Body of pancreas (tissue), 4 donors: ENCODE measurements at regions not wholly inside any gene's neighbourhood (a gene's known extent, or its start where the extent isn't known, plus 50 kb on each side); places are given as distances from the start of the nearest gene placed in this dataset.

Source experiments
- ATAC-seq: fragments of 150-250 bp; one replicate; pipeline ENCODE4 v1.9.1; 2016
- DNase-seq, 4 donors: peaks; one replicate each; pipeline ENCODE4 v3.0.0-alpha.2; 2019
- H3K27ac ChIP-seq, 4 donors: fragments of 200-600 bp; sonication (generic); 1 replicate in 3 of 4; 2 replicates in 1 of 4; pipeline versions ENCODE4 v1.5.1 to v1.6.1; 2016 to 2019; ENCODE audit warnings: mild to moderate bottlenecking in 1 of 4, mixed read lengths in 1 of 4, moderate library complexity in 1 of 4
- H3K27me3 ChIP-seq, 2 donors: fragments of 200-600 bp; sonication (generic); one replicate each; pipeline ENCODE4 v1.6.0; 2016; ENCODE audit warnings: mild to moderate bottlenecking in 1 of 2
- H3K36me3 ChIP-seq, 2 donors: fragments of 200-600 bp; sonication (generic); replicated peaks in 1 of 2; 2 replicates each; pipeline ENCODE4 v1.5.1; 2016; ENCODE audit warnings: low read depth in 2 of 2; ENCODE audit not compliant: insufficient read depth in 1 of 2
- H3K4me1 ChIP-seq: fragments of 200-600 bp; sonication (generic); one replicate; pipeline ENCODE4 v1.6.0; 2016
- H3K4me3 ChIP-seq, 2 donors: fragments of 200-600 bp; sonication (generic); 1 replicate in 1 of 2; 2 replicates in 1 of 2; pipeline ENCODE4 v1.5.1; 2016 to 2019
- H3K9me3 ChIP-seq, 3 donors: fragments of 200-600 bp; sonication (generic); 1 replicate in 2 of 3; 2 replicates in 1 of 3; pipeline ENCODE4 v1.5.1; 2016
- CTCF ChIP-seq, 7 experiments: fragments of 450-650 bp in 4 of 7; fragments of 200-600 bp in 3 of 7; sonication (generic) in 3 of 7; IDR thresholded peaks; one replicate each; pipeline ENCODE4 v1.5.1; 2016 to 2019; ENCODE audit warnings: antibody characterized with exemption in 7 of 7
- POLR2A ChIP-seq, 3 donors: fragments of 450-650 bp; IDR thresholded peaks; one replicate each; pipeline ENCODE4 v1.6.1; 2016; ENCODE audit warnings: antibody characterized with exemption in 3 of 3, mild to moderate bottlenecking in 2 of 3
- WGBS, 2 donors: methylation state at CpG; one replicate each; pipeline ENCODE4 v1.1.5; 2017; 5-methylcytosine and 5-hydroxymethylcytosine counted together
- intact Hi-C: fragments of 100-400 bp; cut with DNase I; formaldehyde crosslinking; loops from one replicate; pipeline ENCODE4 v1.15.1; 2023

GRCh38 chr19:34590228-34590627, 86.7 kb downstream of the SCGB2B2 start:
- ATAC-seq (no peak), DNase-seq (no peak)
- Histone ChIP-seq H3K4me3 (no peak overlapping the region), H3K27me3 (no peaks in the 10 kb centered on the region), H3K9me3 (no peaks in the 10 kb centered on the region), H3K4me1 (peaks cover 32% of the 10 kb centered on the region), H3K27ac (peak overlapping the region in 1 of 4 donors; percentile 52), H3K36me3 (no peaks in the 10 kb centered on the region)
- intact Hi-C loops, result no loop called here
- WGBS, 2 donors, result 77 to 83% methylated on average over 3 of the region's 3 CpGs
- TF ChIP-seq POLR2A (IDR thresholded peaks at IDR 0.05) (no peak), CTCF (IDR thresholded peaks at IDR 0.05) (no peak)

DNA sequence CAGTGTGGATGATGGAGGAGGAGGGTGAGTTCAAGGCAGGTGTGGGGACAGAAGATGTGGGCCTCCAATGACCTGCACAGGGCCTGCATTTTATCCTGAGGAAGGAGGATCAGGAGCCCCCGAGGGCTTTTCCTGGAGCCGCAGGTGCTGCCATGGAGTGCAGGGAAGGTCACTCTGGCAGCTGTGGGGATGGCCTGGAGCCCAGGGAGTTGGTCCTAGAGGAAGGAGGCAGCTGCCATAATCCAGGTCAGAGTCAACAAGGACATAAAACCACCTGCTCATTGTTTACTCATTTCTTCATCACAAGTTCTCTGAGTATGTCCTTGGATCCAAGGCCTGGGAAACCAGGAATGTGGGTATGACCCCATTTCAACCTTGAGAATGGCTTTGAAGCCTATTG, 87.2 kb downstream of the SCGB2B2 start:
- ATAC-seq (peak; percentile 82), DNase-seq (peak; percentile 58 to 93 (median 82))
- Histone ChIP-seq H3K9me3 (no peaks in the 10 kb centered on the region), H3K27me3 (no peaks in the 10 kb centered on the region), H3K4me3 (no peak overlapping the region), H3K36me3 (no peaks in the 10 kb centered on the region), H3K27ac (peak overlapping the region in 2 of 4 donors; percentile 35 to 52), H3K4me1 (peaks cover 27% of the 10 kb centered on the region)
- intact Hi-C loops, result no loop called here
- WGBS, 2 donors, result 17 to 29% methylated on average over 2 of the region's 2 CpGs
- TF ChIP-seq CTCF (IDR thresholded peaks at IDR 0.05) (no peak), POLR2A (IDR thresholded peaks at IDR 0.05) (no peak)

- peak overlapping the region in 1 of 4 donors; percentile 52 for H3K27ac ChIP-seq
- no peak for DNase-seq
- peak; percentile 21 for ATAC-seq
- H3K36me3 ChIP-seq, result no peaks in the 10 kb centered on the region
- TF ChIP-seq POLR2A (IDR thresholded peaks at IDR 0.05), result no peak
- no peak for TF ChIP-seq CTCF (IDR thresholded peaks at IDR 0.05)
- H3K9me3 ChIP-seq, result no peaks in the 10 kb centered on the region
- H3K27me3 ChIP-seq, result no peaks in the 10 kb centered on the region
- WGBS, 2 donors, result 38 to 58% methylated on average over 2 of the region's 2 CpGs
- peaks cover 20% of the 10 kb centered on the region for H3K4me1 ChIP-seq
- intact Hi-C loops, result no loop called here
- no peak overlapping the region for H3K4me3 ChIP-seq
These were observed 88.1 kb downstream of the SCGB2B2 start for GRCh38 chr19:34588846-34589245.

- ATAC-seq, result no peak
- no peak overlapping the region for H3K27ac ChIP-seq
These were observed 88.7 kb downstream of the SCGB2B2 start for GRCh38 chr19:34588249-34588648.

More at GRCh38 chr19:34588249-34588648, 88.7 kb downstream of the SCGB2B2 start:
- Histone ChIP-seq H3K9me3 (no peaks in the 10 kb centered on the region), H3K4me1 (peaks cover 20% of the 10 kb centered on the region), H3K36me3 (no peaks in the 10 kb centered on the region), H3K4me3 (no peak overlapping the region), H3K27me3 (no peaks in the 10 kb centered on the region)
- TF ChIP-seq CTCF (IDR thresholded peaks at IDR 0.05) (no peak), POLR2A (IDR thresholded peaks at IDR 0.05) (no peak)
- intact Hi-C loops, result no loop called here
- peak in 1 of 4 donors; percentile 37 for DNase-seq
- WGBS, 2 donors, result 74 to 84% methylated on average over 8 of the region's 8 CpGs
